Lower lobe of right lung (tissue), 2 donors: ENCODE measurements at regions not wholly inside any gene's neighbourhood (a gene's known extent, or its start where the extent isn't known, plus 50 kb on each side); places are given as distances from the start of the nearest gene placed in this dataset.

ENCODE experiments used
- ATAC-seq, 2 donors: fragments of 200-7000 bp; cut with Tn5 transposase; one replicate each; pipeline ENCODE4 v1.9.1; 2020 to 2022; ENCODE audit warnings: mild to moderate bottlenecking in 2 of 2, moderate library complexity in 2 of 2
- DNase-seq: peaks from one replicate; pipeline ENCODE4 v3.0.0-alpha.2; 2020
- H3K27ac ChIP-seq: fragments of 200-600 bp; one replicate; pipeline ENCODE4 v1.8.0; 2022
- H3K27me3 ChIP-seq: fragments of 200-600 bp; one replicate; pipeline ENCODE4 v1.8.0; 2022; ENCODE audit warnings: low read depth
- H3K36me3 ChIP-seq: fragments of 200-600 bp; one replicate; pipeline ENCODE4 v1.8.0; 2022; ENCODE audit warnings: mild to moderate bottlenecking
- H3K4me1 ChIP-seq: fragments of 200-600 bp; one replicate; pipeline ENCODE4 v1.8.0; 2022
- H3K4me3 ChIP-seq: fragments of 200-600 bp; one replicate; pipeline ENCODE4 v1.8.0; 2022; ENCODE audit warnings: mild to moderate bottlenecking
- H3K9me3 ChIP-seq: fragments of 200-600 bp; one replicate; pipeline ENCODE4 v1.8.0; 2022
- intact Hi-C: fragments of 100-400 bp; cut with DNase I; formaldehyde crosslinking; loops from one replicate; pipeline ENCODE4 v1.11.0; 2022
- TF ChIP-seq, protein P1 (sequence below): fragments of 200-600 bp; IDR thresholded peaks from one replicate; pipeline ENCODE4 v1.8.0; 2022; ENCODE audit warnings: antibody characterized with exemption, mild to moderate bottlenecking
- donor health status: DM: no; HTN: yes; CAD: no; lungs with severe emphysema.

DNA sequence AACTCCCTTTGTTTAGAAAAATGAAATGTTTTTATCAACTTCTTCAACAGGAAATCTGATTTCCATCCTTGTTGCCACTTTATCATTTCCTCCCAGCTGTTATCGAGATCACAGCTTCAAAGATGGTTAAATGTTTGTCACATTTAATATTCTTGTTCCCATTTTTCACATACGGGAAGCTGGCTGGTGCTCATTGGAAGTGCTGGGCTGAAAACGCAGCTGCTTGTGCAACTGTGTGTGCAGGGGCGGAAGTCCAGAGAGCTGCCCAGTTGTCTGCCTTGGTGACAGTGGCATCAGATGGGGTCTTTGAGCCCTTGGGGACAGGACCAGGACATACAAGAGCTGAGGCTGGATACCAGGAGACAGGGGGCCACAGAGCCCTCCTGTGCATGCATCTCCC, 549.2 kb upstream of the CDH11 start:
- TF ChIP-seq, protein P1, sequence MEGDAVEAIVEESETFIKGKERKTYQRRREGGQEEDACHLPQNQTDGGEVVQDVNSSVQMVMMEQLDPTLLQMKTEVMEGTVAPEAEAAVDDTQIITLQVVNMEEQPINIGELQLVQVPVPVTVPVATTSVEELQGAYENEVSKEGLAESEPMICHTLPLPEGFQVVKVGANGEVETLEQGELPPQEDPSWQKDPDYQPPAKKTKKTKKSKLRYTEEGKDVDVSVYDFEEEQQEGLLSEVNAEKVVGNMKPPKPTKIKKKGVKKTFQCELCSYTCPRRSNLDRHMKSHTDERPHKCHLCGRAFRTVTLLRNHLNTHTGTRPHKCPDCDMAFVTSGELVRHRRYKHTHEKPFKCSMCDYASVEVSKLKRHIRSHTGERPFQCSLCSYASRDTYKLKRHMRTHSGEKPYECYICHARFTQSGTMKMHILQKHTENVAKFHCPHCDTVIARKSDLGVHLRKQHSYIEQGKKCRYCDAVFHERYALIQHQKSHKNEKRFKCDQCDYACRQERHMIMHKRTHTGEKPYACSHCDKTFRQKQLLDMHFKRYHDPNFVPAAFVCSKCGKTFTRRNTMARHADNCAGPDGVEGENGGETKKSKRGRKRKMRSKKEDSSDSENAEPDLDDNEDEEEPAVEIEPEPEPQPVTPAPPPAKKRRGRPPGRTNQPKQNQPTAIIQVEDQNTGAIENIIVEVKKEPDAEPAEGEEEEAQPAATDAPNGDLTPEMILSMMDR = no peak
- H3K9me3 ChIP-seq = no peaks in the 10 kb centered on the region
- no peak for DNase-seq
- H3K27ac ChIP-seq = no peak overlapping the region
- no peaks in the 10 kb centered on the region for H3K27me3 ChIP-seq
- no peak for ATAC-seq
- H3K36me3 ChIP-seq = no peaks in the 10 kb centered on the region
- H3K4me1 ChIP-seq = no peaks in the 10 kb centered on the region
- no peak overlapping the region for H3K4me3 ChIP-seq
- intact Hi-C loops = no loop called here

DNA sequence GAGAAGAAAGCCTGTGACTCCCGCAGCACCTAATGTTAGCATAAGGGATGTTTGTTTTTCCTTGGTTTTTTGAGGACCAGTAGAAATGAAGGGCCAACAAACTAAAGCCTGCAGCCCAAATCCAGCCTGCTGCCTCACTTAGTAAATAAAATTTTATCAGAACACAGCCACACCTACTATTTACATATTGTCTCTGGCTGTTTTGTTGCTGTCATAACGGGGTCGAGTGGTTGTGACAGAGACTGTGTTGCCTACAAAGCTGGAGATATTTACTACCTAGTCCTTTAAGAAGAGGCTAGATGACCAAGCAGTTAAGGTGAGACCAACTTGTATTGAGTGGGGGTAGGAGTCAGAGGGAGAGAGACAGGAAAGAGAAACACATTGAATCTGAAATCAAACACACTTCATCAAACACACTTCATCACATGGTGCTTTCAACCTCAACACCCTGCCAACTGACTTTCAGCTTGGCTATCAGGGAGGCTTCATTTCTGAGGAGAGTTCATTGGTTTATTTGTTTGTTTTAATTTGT, 546.3 kb upstream of the CDH11 start:
- no peaks in the 10 kb centered on the region for H3K36me3 ChIP-seq
- no peaks in the 10 kb centered on the region for H3K27me3 ChIP-seq
- TF ChIP-seq, protein P1 = no peak
- H3K9me3 ChIP-seq = no peaks in the 10 kb centered on the region
- intact Hi-C loops = no loop called here
- DNase-seq (no peak), ATAC-seq (no peak)
- H3K27ac ChIP-seq = no peak overlapping the region
- H3K4me3 ChIP-seq = no peak overlapping the region
- H3K4me1 ChIP-seq = no peaks in the 10 kb centered on the region

DNA sequence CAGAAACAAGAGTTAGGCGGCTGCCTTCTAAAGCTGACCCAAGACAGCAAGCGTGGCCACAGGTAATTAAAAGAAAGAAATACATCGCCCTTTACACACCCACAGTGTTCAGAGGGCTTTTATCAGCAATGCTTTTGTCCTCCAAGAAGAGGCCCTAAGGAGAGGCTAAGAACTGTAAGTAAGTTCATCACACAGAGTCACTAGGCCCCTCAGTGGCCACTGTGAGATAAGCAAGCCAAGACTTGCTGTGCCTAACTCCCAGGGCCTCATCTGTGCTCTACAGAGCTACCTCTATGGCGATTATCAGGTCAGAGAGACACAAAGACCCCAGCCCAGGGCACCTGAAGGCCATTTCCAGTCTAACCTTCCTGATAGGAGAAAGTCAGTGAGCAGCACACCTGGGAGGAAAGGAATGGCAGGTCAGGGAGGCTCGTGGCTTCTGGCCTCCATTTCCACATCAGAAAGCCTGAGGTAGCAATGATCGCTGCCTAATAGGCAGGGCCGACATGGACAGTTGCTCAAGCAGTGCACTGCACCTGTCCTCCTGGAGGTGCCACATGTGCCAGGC, 545.2 kb upstream of the CDH11 start:
- H3K27me3 ChIP-seq = no peaks in the 10 kb centered on the region
- no peaks in the 10 kb centered on the region for H3K4me1 ChIP-seq
- DNase-seq = no peak

GRCh38 chr16:65666132-65666941, 544.5 kb upstream of the CDH11 start:
- Histone ChIP-seq H3K4me1 (no peaks in the 10 kb centered on the region), H3K9me3 (no peaks in the 10 kb centered on the region), H3K27ac (no peak overlapping the region), H3K27me3 (no peaks in the 10 kb centered on the region), H3K36me3 (no peaks in the 10 kb centered on the region), H3K4me3 (no peak overlapping the region)
- intact Hi-C loops = no loop called here
- ATAC-seq (no peak), DNase-seq (no peak)
- TF ChIP-seq, protein P1 = no peak

More for the DNA sequence above, 545.2 kb upstream of the CDH11 start:
- H3K4me3 ChIP-seq = no peak overlapping the region
- H3K36me3 ChIP-seq = no peaks in the 10 kb centered on the region
- H3K27ac ChIP-seq = no peak overlapping the region
- ATAC-seq = no peak
- TF ChIP-seq, protein P1 = no peak
- no peaks in the 10 kb centered on the region for H3K9me3 ChIP-seq
- intact Hi-C loops = no loop called here

DNA sequence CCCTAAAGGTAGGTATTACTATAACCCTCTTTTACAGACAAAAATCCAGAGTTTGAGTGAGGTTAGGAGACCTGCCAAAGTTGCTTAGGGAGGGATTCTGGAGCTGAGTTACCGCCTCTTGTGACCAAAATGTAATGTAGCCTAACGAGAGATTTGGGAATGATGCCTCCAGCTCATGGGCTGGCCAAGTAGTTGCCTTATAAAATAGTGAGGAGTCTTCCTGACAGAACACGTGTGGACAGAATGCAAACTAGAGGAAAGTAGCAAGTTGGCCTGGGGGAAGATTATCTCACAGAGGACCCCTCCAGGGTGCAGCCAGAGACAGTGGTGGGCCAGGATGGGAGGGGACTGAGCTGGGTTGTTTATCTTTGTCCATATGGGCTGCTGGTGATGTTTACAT, 543.7 kb upstream of the CDH11 start:
- intact Hi-C loops = no loop called here
- ATAC-seq = no peak
- TF ChIP-seq, protein P1 = no peak
- H3K27me3 ChIP-seq = no peaks in the 10 kb centered on the region
- no peaks in the 10 kb centered on the region for H3K9me3 ChIP-seq
- no peak overlapping the region for H3K27ac ChIP-seq
- H3K4me3 ChIP-seq = no peak overlapping the region
- H3K4me1 ChIP-seq = no peaks in the 10 kb centered on the region
- DNase-seq = no peak
- no peaks in the 10 kb centered on the region for H3K36me3 ChIP-seq
